DMS153 (cell line): ENCODE measurements at regions not wholly inside any gene's neighbourhood (a gene's known extent, or its start where the extent isn't known, plus 50 kb on each side); places are given as distances from the start of the nearest gene placed in this dataset.
A peak's percentile ranks its signal among the peaks of the same experiment; 100 is the strongest.
"Not testable (repeated sequence)": the region's sequence is repeated elsewhere in the genome, so short reads cannot be mapped to it uniquely, and the experiment has no call there.

ENCODE experiments used
- DNase-seq: peaks from one replicate; lab custom pipeline; 2025; lab: John Stamatoyannopoulos, UW

DNA sequence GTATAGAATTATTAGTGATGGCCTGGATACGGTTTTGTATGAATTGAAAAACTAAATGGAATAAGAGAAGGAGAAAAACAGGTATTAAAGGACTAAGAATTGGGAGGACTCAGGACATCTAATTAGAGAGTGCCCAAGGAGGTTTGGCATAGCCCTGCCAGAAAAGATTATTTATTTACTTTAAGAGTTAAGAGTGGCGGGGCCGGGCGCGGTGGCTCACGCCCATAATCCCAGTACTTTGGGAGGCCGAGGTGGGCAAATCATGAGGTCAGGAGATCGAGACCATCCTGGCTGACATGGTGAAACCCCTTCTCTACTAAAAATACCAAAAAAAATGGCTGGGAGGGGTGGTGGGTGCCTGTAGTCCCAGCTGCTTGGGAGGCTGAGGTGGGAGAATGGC lies 115.2 kb upstream of the KCNJ3 start:
- not testable (repeated sequence) for DNase-seq

DNA sequence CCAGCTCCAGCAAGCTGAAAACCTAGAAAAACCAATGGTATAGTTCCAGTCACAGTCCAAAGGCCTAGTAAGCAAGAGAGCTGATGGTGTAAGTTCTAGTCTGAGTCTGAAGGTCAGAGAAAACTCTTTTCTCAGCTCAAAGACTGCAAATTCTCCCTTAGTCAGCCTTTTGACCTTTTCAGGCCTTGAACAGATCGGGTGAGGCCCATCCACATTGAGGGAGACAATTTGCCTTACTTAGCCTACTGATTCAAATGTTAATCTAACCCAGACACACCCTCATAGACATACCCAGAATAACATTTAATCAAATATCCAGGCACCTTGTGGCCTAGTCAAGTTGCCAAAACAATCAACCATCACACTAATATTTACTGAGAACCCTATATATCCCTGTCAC lies 110.8 kb upstream of the KCNJ3 start:
- no peak for DNase-seq

DNA sequence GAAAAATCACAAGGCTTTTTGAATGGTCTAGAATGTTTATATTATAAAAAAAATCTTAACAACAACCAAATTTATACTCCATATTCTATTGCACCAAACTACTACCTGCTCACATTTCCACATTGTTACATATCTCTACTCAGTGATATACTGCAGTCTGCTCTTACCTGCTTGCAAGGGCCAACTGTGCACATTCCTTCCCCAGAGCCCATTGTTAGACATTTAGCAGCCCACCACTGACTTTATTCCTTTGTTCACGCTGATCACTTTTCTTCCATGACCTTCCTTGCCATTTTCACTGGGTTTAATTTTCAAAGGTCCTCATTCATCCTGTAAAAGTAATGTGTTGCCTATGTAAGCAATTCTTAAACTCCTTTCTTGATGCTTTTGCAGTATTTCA lies 109.7 kb upstream of the KCNJ3 start:
- DNase-seq: no peak

DNA sequence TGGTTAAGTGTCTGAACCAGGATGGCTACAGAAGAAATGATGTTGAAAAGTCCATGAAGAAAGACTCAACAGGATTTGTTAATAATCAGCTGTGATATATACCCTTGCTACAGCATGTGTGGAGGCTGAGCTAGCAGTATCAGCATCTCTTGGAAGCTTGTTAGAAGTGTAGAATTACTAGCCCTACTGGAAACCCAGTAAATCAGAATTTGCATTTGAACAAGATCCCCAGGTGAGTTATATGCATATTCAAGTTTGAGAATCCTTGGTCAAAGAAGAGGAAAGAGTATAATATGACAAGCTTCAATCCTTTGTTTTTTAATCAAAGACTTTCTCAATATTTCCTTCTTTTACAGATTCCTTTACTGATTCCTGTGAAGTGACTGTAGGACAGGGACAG lies 109.0 kb upstream of the KCNJ3 start:
- no peak for DNase-seq

DNA sequence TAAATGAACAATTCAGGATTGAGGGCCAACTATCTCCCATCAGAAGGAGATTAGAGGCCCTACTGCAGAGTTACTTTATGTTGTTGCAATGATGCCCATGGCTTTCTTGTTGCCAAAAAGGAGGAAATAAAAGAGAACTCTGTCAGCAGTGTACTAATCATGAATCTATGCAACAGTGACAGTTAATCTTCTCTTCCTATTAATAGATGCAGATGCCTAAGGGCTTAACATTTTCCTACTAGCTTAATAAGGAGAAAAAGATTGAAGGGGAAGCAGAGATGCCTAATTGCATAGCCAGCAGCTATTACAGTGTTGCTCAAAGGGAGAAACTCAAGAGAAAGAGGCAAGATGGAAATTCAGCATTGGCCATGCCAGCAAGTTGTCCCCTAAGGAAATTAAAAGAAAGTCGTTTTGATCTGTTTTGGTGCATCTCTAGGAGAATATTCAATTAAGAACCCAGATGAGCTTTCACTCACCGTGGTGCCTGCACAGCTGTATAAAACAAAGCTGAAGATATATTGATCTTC lies 107.1 kb upstream of the KCNJ3 start:
- no peak for DNase-seq

DNA sequence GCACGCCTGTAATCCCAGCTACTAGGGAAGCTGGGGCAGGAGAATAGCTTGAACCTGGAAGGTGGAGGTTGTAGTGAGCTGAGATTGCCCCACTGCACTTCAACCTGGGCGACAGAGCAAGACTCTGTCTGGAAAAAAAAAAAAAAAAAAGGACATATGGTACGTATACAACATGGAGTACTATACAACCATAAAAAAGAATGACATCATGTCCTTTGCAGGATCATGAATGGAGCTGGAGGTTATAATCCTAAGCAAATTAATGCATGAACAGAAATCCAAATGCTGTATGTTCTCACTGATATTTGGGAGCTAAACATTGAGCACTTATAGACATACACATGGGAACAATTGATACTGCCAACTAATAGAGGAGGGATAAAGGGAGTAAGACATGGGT lies 99.3 kb upstream of the KCNJ3 start:
- DNase-seq: no peak

DNA sequence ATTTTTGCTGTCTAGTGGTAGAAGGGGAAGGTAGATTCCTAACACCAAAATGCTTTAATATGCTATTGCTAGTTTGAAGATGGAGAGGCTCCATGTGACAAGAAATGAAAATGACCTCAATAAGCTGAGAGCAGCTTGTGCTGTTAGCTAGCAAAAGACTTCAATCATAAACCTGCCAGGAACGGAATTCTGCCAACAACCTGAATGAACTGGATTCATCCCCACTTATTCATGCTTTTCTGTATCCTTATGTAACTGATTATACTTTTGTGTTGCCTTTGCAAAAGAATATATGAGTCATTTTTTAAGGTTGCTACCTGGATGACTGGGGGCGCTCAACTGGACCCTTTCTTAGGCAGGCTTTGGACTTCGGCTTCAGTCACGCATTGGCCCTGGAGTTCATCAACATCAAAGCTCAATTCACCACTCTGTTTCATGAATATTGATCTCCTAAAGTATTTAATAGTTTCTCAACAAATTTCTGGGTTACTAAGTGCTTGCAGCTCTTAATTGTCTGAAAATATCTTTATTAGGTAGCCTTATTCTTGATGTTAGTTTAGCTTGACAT lies 97.5 kb upstream of the KCNJ3 start:
- DNase-seq: no peak

DNA sequence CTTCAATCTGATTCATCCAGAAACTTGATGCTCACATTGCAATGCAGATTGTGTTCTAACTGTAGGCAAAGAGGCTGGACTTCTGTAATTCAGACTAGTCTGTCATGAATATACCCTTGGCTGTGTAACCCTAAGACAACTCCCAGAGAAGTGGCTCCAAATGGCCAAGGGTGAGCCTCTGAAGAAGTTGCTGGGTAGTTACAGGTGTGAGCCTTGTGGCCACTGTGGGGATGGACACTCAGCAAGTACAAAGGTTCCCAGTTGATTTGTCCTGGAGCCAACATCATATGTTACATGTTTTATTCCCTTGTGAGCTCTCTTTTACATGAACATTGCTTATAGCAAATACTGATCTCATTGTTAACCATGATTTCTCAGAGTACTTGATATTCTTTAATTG lies 94.8 kb upstream of the KCNJ3 start:
- DNase-seq: no peak

DNA sequence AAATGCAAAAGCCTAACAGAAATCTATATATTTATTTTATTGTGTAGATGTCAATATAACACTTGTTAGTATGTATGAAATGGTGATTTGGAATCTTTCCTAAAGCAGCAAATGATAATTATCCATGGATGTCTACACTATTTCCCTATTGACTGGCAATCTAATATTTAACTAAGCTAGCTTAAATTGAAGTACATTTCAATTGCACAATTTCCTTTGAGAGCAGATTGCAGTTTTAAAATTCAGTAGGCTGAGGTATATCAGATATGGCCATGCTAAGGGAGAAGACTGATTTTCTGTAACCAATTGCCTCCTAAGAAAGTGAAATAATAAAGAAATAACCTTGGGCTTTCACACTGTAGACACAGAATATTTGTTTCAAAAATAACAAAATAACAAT lies 90.1 kb upstream of the KCNJ3 start:
- DNase-seq: no peak

DNA sequence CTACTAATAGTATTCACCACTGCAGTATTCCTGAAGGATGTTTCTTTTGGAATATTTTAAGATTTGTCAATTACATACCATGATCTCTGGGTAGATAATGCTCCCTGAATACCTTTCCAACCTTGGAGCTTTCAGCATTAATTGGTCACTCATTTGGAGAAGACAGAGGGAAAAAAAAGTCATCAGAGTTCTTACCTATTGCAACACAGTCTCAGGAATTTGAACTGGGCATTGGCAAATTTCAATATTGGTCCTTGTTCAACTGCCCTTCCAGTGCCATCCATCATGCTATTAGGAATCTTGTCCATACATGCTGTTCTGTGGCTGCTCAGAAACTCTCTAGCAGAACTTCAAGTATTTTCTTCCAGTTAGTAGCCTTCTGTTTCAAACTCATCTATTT lies 83.6 kb upstream of the KCNJ3 start:
- no peak for DNase-seq

DNA sequence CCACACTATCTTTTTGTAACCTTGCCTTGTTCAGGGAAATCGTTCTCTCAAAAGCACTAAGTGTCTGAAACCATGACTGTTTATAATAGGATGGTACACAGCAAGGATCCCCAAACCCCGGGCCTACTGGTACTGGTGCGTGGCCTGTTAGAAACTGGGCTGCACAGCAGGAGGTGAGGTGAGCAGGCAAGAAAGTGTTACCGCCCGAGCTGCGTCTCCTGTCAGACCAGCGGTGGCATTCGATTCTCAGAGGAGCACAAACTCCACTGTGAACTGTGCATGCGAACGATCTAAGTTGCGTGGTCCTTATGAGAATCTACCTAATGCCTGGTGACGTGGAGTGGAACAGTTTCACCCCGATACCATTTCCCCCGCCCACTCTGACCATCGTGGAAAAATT lies 81.8 kb upstream of the KCNJ3 start:
- no peak for DNase-seq

DNA sequence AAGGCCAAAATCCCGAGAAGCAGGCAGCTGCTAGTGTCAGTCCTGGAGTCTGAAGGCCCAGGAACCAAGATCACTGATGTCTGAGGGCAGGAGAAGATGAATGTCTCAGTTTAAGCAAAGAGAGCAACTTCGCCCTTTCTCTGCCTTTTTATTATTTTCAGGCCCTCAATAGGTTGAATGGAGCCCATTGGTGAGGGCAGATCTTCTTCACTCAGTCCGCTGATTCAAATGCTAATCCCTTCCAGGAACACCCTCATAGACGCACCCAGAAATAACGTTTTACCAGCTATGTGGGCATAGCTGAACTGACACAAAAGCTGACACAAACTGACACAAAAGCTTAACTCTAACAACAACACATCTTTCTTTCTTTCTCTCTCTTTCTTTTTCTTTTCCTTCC lies 78.0 kb upstream of the KCNJ3 start:
- no peak for DNase-seq

DNA sequence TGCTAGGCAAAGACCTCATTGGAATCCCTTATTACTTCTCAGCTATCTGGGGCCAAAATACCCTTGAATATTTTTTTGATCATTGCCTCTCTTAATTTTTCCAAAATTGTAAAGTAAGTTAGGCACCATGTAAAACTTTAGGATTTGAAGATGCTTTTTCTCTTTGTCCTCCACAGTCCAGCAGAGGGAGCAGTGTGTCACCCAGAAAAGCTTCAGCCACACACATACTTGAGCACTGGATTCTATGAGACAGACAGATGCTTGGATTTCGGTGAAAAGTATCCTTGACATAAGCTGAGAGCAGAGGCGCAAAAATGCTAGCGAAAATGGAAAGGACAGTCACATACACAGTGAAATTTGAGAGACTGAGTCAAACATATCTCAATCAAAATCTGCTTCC lies 74.7 kb upstream of the KCNJ3 start:
- DNase-seq: peak; percentile 5

DNA sequence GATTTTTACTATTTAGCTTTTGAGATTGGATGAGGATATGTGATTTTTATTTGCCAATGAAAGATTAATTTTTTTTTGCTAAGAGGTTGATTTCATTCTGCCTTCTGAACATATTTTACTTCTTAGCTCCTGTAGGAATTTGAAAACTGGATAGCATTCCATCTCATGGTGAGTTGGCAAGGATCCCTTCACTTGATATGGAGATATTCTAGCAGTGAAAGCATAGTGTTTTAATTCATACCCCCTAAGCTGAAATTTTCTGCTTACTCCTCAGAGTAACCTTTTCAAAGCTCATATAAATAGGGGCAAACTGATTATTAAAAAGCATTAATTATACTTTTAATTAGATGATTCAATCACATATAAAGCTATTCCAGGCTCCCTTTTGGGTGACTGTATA lies 61.0 kb upstream of the KCNJ3 start:
- DNase-seq: no peak

DNA sequence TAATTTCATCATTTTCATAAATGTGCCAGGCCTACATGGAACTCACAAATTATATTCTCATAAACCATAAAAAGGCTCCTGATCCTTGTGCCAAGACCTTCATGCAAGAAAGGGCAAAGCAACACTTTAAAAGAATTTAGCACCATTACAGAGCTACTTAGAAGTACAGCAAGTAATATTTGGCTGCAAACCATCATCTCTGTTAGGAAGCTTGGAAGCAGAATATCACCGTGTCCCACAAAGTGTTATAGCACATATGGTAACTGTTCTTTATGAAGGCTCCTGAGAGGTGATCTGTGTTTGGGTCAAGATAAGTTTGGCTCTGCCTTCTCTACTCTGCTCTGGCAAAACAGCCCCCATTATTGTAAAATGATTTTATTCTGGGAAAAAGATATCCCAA lies 59.7 kb upstream of the KCNJ3 start:
- DNase-seq: no peak

DNA sequence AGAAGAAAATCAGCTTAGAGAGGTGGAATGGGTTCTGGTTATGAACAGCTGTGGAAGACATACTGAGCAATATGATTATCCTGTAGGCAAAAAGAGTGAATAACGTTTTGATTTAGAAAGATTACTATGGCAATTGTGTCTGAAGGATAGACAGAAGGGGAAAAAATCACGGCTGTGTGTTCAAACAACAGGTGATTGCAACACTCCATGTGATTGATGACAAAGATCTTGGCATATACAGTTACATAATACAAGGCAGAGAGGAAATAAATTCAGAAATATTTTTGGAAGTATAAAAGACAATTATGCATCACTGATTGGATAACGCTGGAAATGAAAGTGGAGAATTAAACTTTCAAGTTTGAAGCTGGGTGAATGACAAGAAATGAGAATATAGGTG lies 58.5 kb upstream of the KCNJ3 start:
- no peak for DNase-seq
